ENCODE measurements at regions not wholly inside any gene's neighbourhood (a gene's known extent, or its start where the extent isn't known, plus 50 kb on each side); places are given as distances from the start of the nearest gene placed in this dataset.
A peak's percentile ranks its signal among the peaks of the same experiment; 100 is the strongest.

DNA sequence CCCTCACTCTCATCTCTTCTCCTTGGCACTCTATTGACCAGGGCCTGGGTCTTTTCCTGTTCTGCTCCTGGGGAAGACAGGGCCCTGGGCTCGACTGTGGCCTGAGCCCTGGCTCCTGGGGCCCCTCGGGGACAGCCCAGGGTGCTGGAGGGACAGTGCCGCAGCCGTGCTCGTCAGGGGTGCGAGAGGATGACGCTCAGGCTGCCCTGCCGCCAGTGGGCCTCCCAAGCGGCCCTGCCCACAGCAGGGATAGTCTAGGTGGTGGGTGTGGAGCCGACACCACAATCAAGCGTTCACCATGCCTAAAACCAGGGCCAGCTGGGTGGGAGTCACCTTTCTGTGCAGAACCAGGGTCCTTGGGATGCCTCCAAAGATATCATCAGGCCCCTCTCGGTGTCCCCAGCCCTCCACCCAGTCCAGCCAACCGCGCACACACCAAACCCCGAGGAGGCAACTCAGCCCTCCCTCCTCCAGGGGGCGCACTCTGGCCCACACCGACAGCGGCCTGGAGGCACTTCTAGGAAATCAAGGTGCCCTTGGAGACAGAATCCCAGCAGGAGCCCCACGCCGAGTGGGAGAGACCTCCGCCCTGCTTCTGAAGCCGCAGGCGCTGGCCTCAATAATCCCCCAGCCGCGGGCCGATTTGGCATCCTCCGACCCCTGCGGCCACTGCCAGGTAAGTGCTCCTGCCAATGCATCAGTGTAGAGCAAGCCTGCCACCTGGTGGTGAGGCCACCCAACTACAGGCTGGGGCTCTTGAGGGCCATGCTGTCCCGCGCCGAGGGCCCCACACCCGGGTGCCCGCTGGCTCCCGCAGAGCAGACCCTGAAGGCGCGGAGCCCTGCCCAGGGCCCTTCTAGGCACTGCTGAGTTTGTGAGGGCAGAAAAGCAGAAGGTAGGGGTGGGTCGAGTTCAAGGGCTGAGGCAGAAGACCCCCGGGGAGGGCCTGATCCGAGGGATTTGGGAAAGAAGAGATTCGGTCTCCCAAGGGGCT lies 496.4 kb downstream of the BUD13 start:
- Mint-ChIP-seq H3K4me1 (peaks cover 5% of the 10 kb centered on the region), H3K4me3 (no peak overlapping the region), H3K27me3 (peaks cover 42% of the 10 kb centered on the region), H3K36me3 (ENCODE audit: low read depth) (no peaks in the 10 kb centered on the region), H3K27ac (no peak overlapping the region)
- peak; percentile 75 for ATAC-seq
- no peaks in the 10 kb centered on the region for H3K9me3 ChIP-seq (ENCODE audit: control insufficient read depth, low read length, poor library complexity, severe bottlenecking)
- DNase-seq, result peak; percentile 42 to 46 (median 43)

DNA sequence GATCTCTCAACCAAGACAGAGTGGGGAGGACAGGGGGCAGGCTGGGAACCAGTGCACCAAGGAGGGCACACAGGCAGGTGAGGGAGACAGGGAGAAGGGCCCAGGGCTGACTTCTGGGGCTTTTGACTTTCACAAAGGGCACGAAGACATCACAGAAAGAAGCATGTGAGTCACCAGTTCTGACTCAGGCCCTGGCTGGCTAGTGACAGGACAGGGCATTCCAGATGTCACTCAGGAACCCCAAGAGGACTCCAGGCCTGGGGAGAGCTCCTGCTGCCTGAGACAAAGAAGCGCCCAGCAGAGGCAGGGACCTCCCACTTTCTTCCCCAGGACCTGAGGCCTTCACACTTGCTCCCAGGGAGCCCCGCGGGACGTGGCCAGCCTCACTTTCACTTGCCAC lies 497.2 kb downstream of the BUD13 start:
- H3K4me3 Mint-ChIP-seq, result no peak overlapping the region
- peaks cover 5% of the 10 kb centered on the region for H3K4me1 Mint-ChIP-seq
- no peak for DNase-seq

DNA sequence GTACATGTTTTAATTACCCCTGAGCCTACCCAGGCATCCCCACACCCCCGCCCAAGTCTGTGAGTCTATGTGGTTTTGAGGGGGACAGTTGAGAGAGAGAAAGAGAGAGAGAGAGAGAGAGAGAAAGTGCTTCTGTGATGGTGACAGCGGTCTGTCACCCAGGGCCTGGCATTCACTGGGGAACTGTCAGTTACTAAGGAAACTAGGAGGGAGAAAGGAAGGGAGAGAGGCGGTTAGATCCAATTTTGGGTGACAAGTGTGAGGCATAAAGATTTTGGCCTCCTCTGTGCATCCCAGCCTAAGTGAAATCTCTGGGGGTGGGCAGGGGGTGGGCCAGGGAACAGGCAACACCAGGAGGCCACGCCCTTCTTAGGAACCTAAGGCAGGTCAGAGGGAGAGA lies 498.3 kb downstream of the BUD13 start:
- Mint-ChIP-seq H3K4me3 (no peak overlapping the region), H3K27me3 (peaks cover 28% of the 10 kb centered on the region), H3K27ac (no peak overlapping the region), H3K36me3 (ENCODE audit: low read depth) (no peaks in the 10 kb centered on the region), H3K4me1 (peaks cover 5% of the 10 kb centered on the region)
- DNase-seq (no peak), ATAC-seq (no peak)
- no peaks in the 10 kb centered on the region for H3K9me3 ChIP-seq (ENCODE audit: control insufficient read depth, low read length, poor library complexity, severe bottlenecking)

More for the DNA sequence above, 497.2 kb downstream of the BUD13 start:
- peaks cover 38% of the 10 kb centered on the region for H3K27me3 Mint-ChIP-seq
- H3K9me3 ChIP-seq (ENCODE audit: control insufficient read depth, low read length, poor library complexity, severe bottlenecking), result no peaks in the 10 kb centered on the region
- ATAC-seq, result no peak
- no peaks in the 10 kb centered on the region for H3K36me3 Mint-ChIP-seq (ENCODE audit: low read depth)
- H3K27ac Mint-ChIP-seq, result no peak overlapping the region

DNA sequence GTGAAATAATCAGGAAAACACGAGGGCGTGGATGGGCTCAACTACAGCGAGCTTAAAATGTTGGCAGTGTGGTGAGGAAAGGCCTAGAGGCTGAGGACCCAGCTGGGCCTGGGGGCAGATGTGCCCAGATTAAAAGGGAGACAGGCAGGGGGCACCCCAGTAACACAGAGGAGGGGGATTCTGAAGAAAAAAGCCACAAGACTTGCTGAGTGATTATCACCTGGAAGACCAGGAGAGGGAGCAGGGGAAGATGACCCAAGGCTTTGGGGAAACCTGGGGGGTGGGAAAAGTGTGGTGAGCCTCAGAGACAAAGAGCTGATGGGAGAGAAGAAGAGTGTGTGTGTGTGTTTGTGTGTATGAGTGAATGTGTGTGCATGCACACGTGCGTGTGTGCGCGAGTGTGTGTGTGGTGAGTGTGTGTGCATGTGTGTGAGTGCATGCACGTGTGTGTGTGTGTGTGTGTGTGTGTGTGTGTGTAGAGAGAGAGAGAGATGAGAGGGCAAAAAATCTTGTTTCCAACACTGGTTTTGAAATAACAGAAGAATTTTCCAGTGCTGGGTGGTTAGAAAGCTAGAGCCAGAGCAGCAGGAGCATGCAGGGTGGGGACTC lies 500.5 kb downstream of the BUD13 start:
- H3K9me3 ChIP-seq (ENCODE audit: control insufficient read depth, low read length, poor library complexity, severe bottlenecking), result no peaks in the 10 kb centered on the region
- H3K4me1 Mint-ChIP-seq, result peaks cover 5% of the 10 kb centered on the region
- no peak overlapping the region for H3K4me3 Mint-ChIP-seq
- H3K27me3 Mint-ChIP-seq, result peaks cover 14% of the 10 kb centered on the region
- ATAC-seq, result no peak
- no peak for DNase-seq
- no peak overlapping the region for H3K27ac Mint-ChIP-seq
- no peaks in the 10 kb centered on the region for H3K36me3 Mint-ChIP-seq (ENCODE audit: low read depth)

DNA sequence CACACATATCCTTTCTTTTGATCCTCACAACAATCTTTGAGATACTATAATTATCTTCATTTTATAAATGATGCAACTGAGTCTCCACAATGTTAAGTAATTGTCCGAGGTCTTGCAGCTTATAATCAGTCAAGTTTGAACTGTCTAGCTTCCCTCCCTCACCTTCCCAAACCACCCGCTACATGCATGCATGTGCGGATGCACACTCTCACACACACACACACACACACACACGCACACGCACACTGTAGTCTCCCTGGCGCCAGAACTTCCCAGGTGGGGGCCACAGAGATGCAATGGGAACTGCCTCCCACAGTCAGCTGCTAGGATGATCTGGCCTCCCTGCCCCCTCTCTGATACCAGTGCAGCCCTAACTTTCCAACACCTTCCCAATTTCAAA lies 501.3 kb downstream of the BUD13 start:
- Mint-ChIP-seq H3K27me3 (peaks cover 14% of the 10 kb centered on the region), H3K27ac (no peak overlapping the region), H3K4me3 (no peak overlapping the region), H3K36me3 (ENCODE audit: low read depth) (no peaks in the 10 kb centered on the region), H3K4me1 (peaks cover 3% of the 10 kb centered on the region)
- no peaks in the 10 kb centered on the region for H3K9me3 ChIP-seq (ENCODE audit: control insufficient read depth, low read length, poor library complexity, severe bottlenecking)
- DNase-seq, result no peak
- ATAC-seq, result no peak

DNA sequence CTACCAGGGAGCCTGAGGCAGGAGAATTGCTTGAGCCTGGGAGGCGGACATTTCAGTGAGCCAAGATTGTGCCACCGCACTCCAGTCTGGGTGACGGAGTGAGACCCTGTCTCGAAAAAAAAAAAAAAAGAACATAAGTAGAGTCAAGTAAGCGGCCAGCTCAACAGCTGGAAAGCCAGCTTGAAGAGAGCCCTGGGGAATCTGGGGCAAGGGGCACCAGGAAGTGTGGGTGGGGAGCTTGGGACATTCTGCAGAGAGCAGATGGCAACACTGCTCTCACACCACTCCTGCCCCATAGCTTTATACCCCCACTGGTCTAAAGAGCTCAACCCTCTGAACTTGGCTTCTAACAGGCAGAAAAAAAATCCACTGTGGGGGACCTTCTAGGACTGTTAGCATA lies 505.6 kb downstream of the BUD13 start:
- Mint-ChIP-seq H3K4me1 (no peaks in the 10 kb centered on the region), H3K36me3 (ENCODE audit: low read depth) (peaks cover 2% of the 10 kb centered on the region), H3K27me3 (peaks cover 20% of the 10 kb centered on the region), H3K27ac (no peak overlapping the region), H3K4me3 (no peak overlapping the region)
- DNase-seq (no peak), ATAC-seq (no peak)
- H3K9me3 ChIP-seq (ENCODE audit: control insufficient read depth, low read length, poor library complexity, severe bottlenecking), result no peaks in the 10 kb centered on the region

DNA sequence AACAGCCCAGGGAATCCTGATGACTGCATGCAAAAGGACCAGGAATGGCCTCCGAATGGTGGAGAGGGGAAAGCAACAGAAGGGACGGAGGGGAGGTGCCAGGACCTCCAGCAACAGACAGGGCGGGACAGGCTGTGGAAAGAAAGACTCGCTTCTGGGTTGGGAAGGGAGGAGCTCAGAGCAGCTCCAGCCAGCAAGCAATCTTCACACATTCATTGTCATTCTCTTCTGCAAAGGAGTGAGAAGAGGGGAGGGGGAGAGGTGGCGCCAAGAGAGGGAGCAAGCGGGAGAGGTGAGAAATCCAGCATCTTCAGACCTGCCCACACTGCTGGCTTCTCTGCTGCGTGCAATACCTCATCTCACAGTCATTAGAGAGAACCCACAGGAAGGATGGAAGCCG lies 509.0 kb downstream of the BUD13 start:
- H3K36me3 Mint-ChIP-seq (ENCODE audit: low read depth), result peaks cover 2% of the 10 kb centered on the region
- peaks cover under 1% of the 10 kb centered on the region for H3K4me1 Mint-ChIP-seq
- no peak overlapping the region for H3K27ac Mint-ChIP-seq
- peaks cover 36% of the 10 kb centered on the region for H3K27me3 Mint-ChIP-seq
- DNase-seq (no peak), ATAC-seq (no peak)
- H3K4me3 Mint-ChIP-seq, result no peak overlapping the region
- H3K9me3 ChIP-seq (ENCODE audit: control insufficient read depth, low read length, poor library complexity, severe bottlenecking), result no peaks in the 10 kb centered on the region

DNA sequence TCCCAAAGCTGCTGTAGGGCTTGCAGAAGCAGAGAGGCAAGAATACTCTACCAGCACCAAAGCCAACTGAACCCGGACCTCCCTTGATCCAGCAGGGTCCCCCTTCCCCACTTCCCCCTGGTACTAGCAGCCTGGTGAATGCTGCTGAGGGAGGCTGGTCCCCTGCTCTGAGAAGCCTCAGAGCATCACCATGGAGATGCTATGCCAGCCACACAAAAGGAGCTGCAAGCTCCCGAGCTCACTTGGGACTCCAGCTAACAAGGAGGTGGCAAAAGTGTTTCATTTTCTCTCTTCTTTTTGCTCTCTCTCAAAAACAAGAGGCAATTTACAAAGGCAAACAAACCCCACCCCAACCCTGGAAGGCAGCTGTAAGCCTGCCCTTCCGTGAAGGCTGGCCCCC lies 509.8 kb downstream of the BUD13 start:
- peaks cover 2% of the 10 kb centered on the region for H3K4me1 Mint-ChIP-seq
- H3K9me3 ChIP-seq (ENCODE audit: control insufficient read depth, low read length, poor library complexity, severe bottlenecking), result no peaks in the 10 kb centered on the region
- H3K27me3 Mint-ChIP-seq, result peaks cover 41% of the 10 kb centered on the region
- H3K4me3 Mint-ChIP-seq, result no peak overlapping the region
- no peak for ATAC-seq
- peaks cover 2% of the 10 kb centered on the region for H3K36me3 Mint-ChIP-seq (ENCODE audit: low read depth)
- no peak overlapping the region for H3K27ac Mint-ChIP-seq
- DNase-seq, result no peak

DNA sequence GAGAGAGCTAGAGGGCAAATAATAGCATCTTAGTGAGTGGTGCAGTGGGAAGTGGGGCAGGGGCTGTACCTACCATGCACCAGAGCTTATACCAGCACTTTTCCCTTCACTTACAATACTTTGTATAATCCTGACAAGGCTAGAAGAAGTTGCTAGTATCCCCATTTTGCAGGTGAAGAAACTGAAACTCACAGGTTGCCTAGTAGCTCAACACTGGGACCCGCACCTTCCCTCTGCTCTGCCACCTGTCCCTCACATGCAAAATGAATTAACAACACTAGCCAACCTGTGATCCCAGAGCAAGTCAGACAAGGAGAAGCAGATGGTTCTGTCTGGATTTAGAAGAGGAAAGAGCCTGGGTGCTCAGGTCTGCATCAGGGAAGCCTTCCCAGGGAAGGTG lies 510.4 kb downstream of the BUD13 start:
- Mint-ChIP-seq H3K4me3 (no peak overlapping the region), H3K36me3 (ENCODE audit: low read depth) (peaks cover 2% of the 10 kb centered on the region), H3K27me3 (peaks cover 47% of the 10 kb centered on the region), H3K4me1 (peaks cover 2% of the 10 kb centered on the region), H3K27ac (no peak overlapping the region)
- ATAC-seq (no peak), DNase-seq (no peak)
- H3K9me3 ChIP-seq (ENCODE audit: control insufficient read depth, low read length, poor library complexity, severe bottlenecking), result no peaks in the 10 kb centered on the region

DNA sequence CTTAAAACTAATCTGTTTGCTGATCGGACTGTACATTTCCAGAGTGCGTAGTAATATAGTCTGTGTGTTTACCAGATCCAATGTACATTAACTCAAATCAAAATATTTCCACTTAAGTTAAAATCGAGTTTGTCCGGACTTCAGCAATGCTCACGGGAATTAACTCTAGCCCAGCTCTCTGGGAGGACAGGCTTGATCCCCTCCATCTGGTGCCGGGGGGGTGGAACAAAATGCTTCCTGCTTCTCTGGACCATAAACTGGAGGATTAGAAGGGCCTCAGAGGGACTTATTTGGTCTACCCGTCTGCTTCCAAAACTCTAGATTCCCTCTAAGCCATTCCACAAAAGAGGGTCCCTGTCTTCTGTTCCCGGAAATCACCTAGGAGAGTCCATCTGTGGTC lies 511.2 kb downstream of the BUD13 start:
- Mint-ChIP-seq H3K27me3 (peaks cover 49% of the 10 kb centered on the region), H3K27ac (no peak overlapping the region), H3K4me3 (no peak overlapping the region), H3K4me1 (peaks cover 2% of the 10 kb centered on the region), H3K36me3 (ENCODE audit: low read depth) (peaks cover 2% of the 10 kb centered on the region)
- H3K9me3 ChIP-seq (ENCODE audit: control insufficient read depth, low read length, poor library complexity, severe bottlenecking), result no peaks in the 10 kb centered on the region
- ATAC-seq (no peak), DNase-seq (no peak)

DNA sequence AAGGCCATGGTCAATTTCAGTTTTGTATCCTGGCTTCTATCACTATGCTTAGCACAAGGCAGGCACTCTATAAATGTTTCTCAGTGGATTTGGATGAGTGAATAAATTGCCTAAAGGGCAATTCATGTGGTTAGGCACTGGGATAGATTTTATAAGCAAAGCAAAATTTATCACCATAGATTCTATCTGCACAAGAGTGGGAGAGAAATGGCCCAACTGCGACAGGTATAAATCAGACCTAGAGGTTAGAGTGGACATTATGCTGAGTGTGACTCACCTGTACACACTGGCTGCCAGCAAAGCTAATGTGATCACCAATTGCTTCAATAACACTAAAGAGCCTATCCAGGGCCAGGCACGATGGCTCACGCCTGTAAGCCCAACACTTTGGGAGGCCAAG lies 514.0 kb downstream of the BUD13 start:
- no peaks in the 10 kb centered on the region for H3K36me3 Mint-ChIP-seq (ENCODE audit: low read depth)
- H3K9me3 ChIP-seq (ENCODE audit: control insufficient read depth, low read length, poor library complexity, severe bottlenecking), result no peaks in the 10 kb centered on the region
- peaks cover 2% of the 10 kb centered on the region for H3K4me1 Mint-ChIP-seq
- H3K27me3 Mint-ChIP-seq, result peaks cover 46% of the 10 kb centered on the region
- no peak overlapping the region for H3K27ac Mint-ChIP-seq
- H3K4me3 Mint-ChIP-seq, result no peak overlapping the region
- DNase-seq (no peak), ATAC-seq (no peak)

DNA sequence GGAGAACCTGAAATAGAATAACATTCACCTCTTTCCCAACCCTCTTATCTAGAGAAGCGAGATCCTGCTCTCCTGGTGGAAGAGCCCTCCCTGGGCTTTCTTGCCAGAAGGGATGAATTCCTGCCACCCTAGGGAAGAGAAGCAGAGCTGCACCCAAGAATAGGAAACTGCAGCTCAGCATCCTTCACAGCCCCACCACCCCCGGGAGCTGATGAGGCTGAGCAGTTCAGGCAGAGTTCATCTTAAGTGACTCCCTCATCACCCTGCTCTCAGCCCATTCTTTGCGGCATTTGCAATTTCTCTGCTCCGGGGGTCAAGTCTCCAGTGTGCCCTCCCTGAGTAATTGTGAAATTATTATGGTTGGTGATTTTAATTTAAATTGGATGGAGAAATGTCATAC lies 514.9 kb downstream of the BUD13 start:
- H3K36me3 Mint-ChIP-seq (ENCODE audit: low read depth), result no peaks in the 10 kb centered on the region
- H3K4me3 Mint-ChIP-seq, result no peak overlapping the region
- DNase-seq, result no peak

DNA sequence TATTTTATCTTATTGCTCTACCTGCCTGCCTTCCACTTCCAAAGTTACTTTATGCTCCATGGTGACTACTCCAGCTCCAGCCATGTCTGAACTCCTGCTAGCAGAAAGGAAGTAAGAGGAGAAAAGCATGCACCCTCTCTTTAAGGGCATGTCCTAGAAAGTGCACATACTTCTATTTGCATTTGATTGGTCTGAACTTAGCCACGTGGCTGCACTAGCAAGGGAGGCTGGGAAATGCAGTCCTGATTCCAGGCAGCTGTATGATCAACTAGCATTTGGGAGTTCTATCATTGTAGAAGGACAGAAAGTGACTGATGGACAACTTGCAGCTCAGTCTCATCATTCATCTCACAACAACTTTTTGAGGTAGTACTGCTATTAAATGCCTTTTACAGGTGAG lies 515.7 kb downstream of the BUD13 start:
- H3K4me3 Mint-ChIP-seq, result no peak overlapping the region
- peaks cover 2% of the 10 kb centered on the region for H3K4me1 Mint-ChIP-seq
- DNase-seq (no peak), ATAC-seq (no peak)
- no peak overlapping the region for H3K27ac Mint-ChIP-seq
- no peaks in the 10 kb centered on the region for H3K36me3 Mint-ChIP-seq (ENCODE audit: low read depth)
- no peaks in the 10 kb centered on the region for H3K9me3 ChIP-seq (ENCODE audit: control insufficient read depth, low read length, poor library complexity, severe bottlenecking)
- peaks cover 34% of the 10 kb centered on the region for H3K27me3 Mint-ChIP-seq

More for the DNA sequence above, 514.9 kb downstream of the BUD13 start:
- Mint-ChIP-seq H3K27me3 (peaks cover 39% of the 10 kb centered on the region), H3K27ac (no peak overlapping the region), H3K4me1 (peaks cover 2% of the 10 kb centered on the region)
- ATAC-seq, result no peak
- no peaks in the 10 kb centered on the region for H3K9me3 ChIP-seq (ENCODE audit: control insufficient read depth, low read length, poor library complexity, severe bottlenecking)

All from T-helper 17 cell (primary cell).